ENCODE measurements at regions not wholly inside any gene's neighbourhood (a gene's known extent, or its start where the extent isn't known, plus 50 kb on each side); places are given as distances from the start of the nearest gene placed in this dataset.

GRCh38 chr9:108463932-108464606, 391.7 kb downstream of the ACTL7B start:
- no peak overlapping the region for H3K27ac ChIP-seq (ENCODE audit: low read depth, low read length)
- H3K4me3 ChIP-seq (ENCODE audit: low read depth in 1 of 2, low read length in 2 of 2), result no peak overlapping the region
- peaks cover 21% of the 10 kb centered on the region for H3K4me1 ChIP-seq (ENCODE audit: insufficient read depth, low read length)
- H3K9ac ChIP-seq (ENCODE audit: low read length), result no peak overlapping the region
- H3K9me3 ChIP-seq (ENCODE audit: low read length), result no peaks in the 10 kb centered on the region
- no peaks in the 10 kb centered on the region for H3K36me3 ChIP-seq (ENCODE audit: insufficient read depth, low read length)
- H3K27me3 ChIP-seq (ENCODE audit: control insufficient read depth in 1 of 2, insufficient read depth in 2 of 2, low read length in 2 of 2), result no peaks in the 10 kb centered on the region

- Histone ChIP-seq H3K36me3 (ENCODE audit: insufficient read depth, low read length) (no peaks in the 10 kb centered on the region), H3K4me1 (ENCODE audit: insufficient read depth, low read length) (no peaks in the 10 kb centered on the region), H3K9ac (ENCODE audit: low read length) (no peak overlapping the region), H3K4me3 (ENCODE audit: low read depth in 1 of 2, low read length in 2 of 2) (no peak overlapping the region), H3K9me3 (ENCODE audit: low read length) (no peaks in the 10 kb centered on the region), H3K27ac (ENCODE audit: low read depth, low read length) (no peak overlapping the region), H3K27me3 (ENCODE audit: control insufficient read depth in 1 of 2, insufficient read depth in 2 of 2, low read length in 2 of 2) (no peaks in the 10 kb centered on the region)
These were observed 398.9 kb downstream of the ACTL7B start for GRCh38 chr9:108456903-108457302.

- Histone ChIP-seq H3K4me3 (ENCODE audit: low read depth in 1 of 2, low read length in 2 of 2) (no peak overlapping the region), H3K27me3 (ENCODE audit: control insufficient read depth in 1 of 2, insufficient read depth in 2 of 2, low read length in 2 of 2) (no peaks in the 10 kb centered on the region), H3K9me3 (ENCODE audit: low read length) (no peaks in the 10 kb centered on the region), H3K9ac (ENCODE audit: low read length) (no peak overlapping the region), H3K36me3 (ENCODE audit: insufficient read depth, low read length) (no peaks in the 10 kb centered on the region), H3K27ac (ENCODE audit: low read depth, low read length) (no peak overlapping the region), H3K4me1 (ENCODE audit: insufficient read depth, low read length) (no peaks in the 10 kb centered on the region)
These were observed 410.2 kb downstream of the ACTL7B start for GRCh38 chr9:108445431-108446071.

GRCh38 chr9:108444400-108445358, 411.1 kb downstream of the ACTL7B start:
- H3K4me3 ChIP-seq (ENCODE audit: low read depth in 1 of 2, low read length in 2 of 2), result no peak overlapping the region
- H3K9ac ChIP-seq (ENCODE audit: low read length), result no peak overlapping the region
- no peaks in the 10 kb centered on the region for H3K27me3 ChIP-seq (ENCODE audit: control insufficient read depth in 1 of 2, insufficient read depth in 2 of 2, low read length in 2 of 2)
- H3K27ac ChIP-seq (ENCODE audit: low read depth, low read length), result no peak overlapping the region
- H3K9me3 ChIP-seq (ENCODE audit: low read length), result no peaks in the 10 kb centered on the region
- H3K36me3 ChIP-seq (ENCODE audit: insufficient read depth, low read length), result no peaks in the 10 kb centered on the region
- H3K4me1 ChIP-seq (ENCODE audit: insufficient read depth, low read length), result no peaks in the 10 kb centered on the region

- Histone ChIP-seq H3K27ac (ENCODE audit: low read depth, low read length) (no peak overlapping the region), H3K9ac (ENCODE audit: low read length) (no peak overlapping the region), H3K36me3 (ENCODE audit: insufficient read depth, low read length) (no peaks in the 10 kb centered on the region), H3K4me3 (ENCODE audit: low read depth in 1 of 2, low read length in 2 of 2) (no peak overlapping the region), H3K27me3 (ENCODE audit: control insufficient read depth in 1 of 2, insufficient read depth in 2 of 2, low read length in 2 of 2) (no peaks in the 10 kb centered on the region), H3K9me3 (ENCODE audit: low read length) (no peaks in the 10 kb centered on the region), H3K4me1 (ENCODE audit: insufficient read depth, low read length) (no peaks in the 10 kb centered on the region)
These were observed 412.0 kb downstream of the ACTL7B start for GRCh38 chr9:108443741-108444140.

GRCh38 chr9:108443019-108443633, 412.7 kb downstream of the ACTL7B start:
- Histone ChIP-seq H3K36me3 (ENCODE audit: insufficient read depth, low read length) (no peaks in the 10 kb centered on the region), H3K4me3 (ENCODE audit: low read depth in 1 of 2, low read length in 2 of 2) (no peak overlapping the region), H3K27me3 (ENCODE audit: control insufficient read depth in 1 of 2, insufficient read depth in 2 of 2, low read length in 2 of 2) (no peaks in the 10 kb centered on the region), H3K4me1 (ENCODE audit: insufficient read depth, low read length) (no peaks in the 10 kb centered on the region), H3K27ac (ENCODE audit: low read depth, low read length) (no peak overlapping the region), H3K9me3 (ENCODE audit: low read length) (no peaks in the 10 kb centered on the region), H3K9ac (ENCODE audit: low read length) (no peak overlapping the region)

- no peaks in the 10 kb centered on the region for H3K36me3 ChIP-seq (ENCODE audit: insufficient read depth, low read length)
- no peaks in the 10 kb centered on the region for H3K27me3 ChIP-seq (ENCODE audit: control insufficient read depth in 1 of 2, insufficient read depth in 2 of 2, low read length in 2 of 2)
- H3K9ac ChIP-seq (ENCODE audit: low read length), result no peak overlapping the region
- H3K4me1 ChIP-seq (ENCODE audit: insufficient read depth, low read length), result no peaks in the 10 kb centered on the region
- H3K27ac ChIP-seq (ENCODE audit: low read depth, low read length), result no peak overlapping the region
- H3K9me3 ChIP-seq (ENCODE audit: low read length), result no peaks in the 10 kb centered on the region
- no peak overlapping the region for H3K4me3 ChIP-seq (ENCODE audit: low read depth in 1 of 2, low read length in 2 of 2)
These were observed 413.2 kb downstream of the ACTL7B start for GRCh38 chr9:108442627-108443018.

- Histone ChIP-seq H3K27me3 (ENCODE audit: control insufficient read depth in 1 of 2, insufficient read depth in 2 of 2, low read length in 2 of 2) (no peaks in the 10 kb centered on the region), H3K27ac (ENCODE audit: low read depth, low read length) (no peak overlapping the region), H3K4me1 (ENCODE audit: insufficient read depth, low read length) (no peaks in the 10 kb centered on the region), H3K9ac (ENCODE audit: low read length) (no peak overlapping the region), H3K4me3 (ENCODE audit: low read depth in 1 of 2, low read length in 2 of 2) (no peak overlapping the region), H3K36me3 (ENCODE audit: insufficient read depth, low read length) (no peaks in the 10 kb centered on the region), H3K9me3 (ENCODE audit: low read length) (no peaks in the 10 kb centered on the region)
These were observed 414.1 kb downstream of the ACTL7B start for GRCh38 chr9:108441726-108442125.

GRCh38 chr9:108441251-108441650, 414.5 kb downstream of the ACTL7B start:
- H3K27ac ChIP-seq (ENCODE audit: low read depth, low read length), result no peak overlapping the region

GRCh38 chr9:108439947-108440346, 415.8 kb downstream of the ACTL7B start:
- no peak overlapping the region for H3K4me3 ChIP-seq (ENCODE audit: low read depth in 1 of 2, low read length in 2 of 2)
- no peak overlapping the region for H3K27ac ChIP-seq (ENCODE audit: low read depth, low read length)
- H3K4me1 ChIP-seq (ENCODE audit: insufficient read depth, low read length), result no peaks in the 10 kb centered on the region
- H3K9me3 ChIP-seq (ENCODE audit: low read length), result no peaks in the 10 kb centered on the region
- no peaks in the 10 kb centered on the region for H3K36me3 ChIP-seq (ENCODE audit: insufficient read depth, low read length)
- no peak overlapping the region for H3K9ac ChIP-seq (ENCODE audit: low read length)
- H3K27me3 ChIP-seq (ENCODE audit: control insufficient read depth in 1 of 2, insufficient read depth in 2 of 2, low read length in 2 of 2), result no peaks in the 10 kb centered on the region

More at GRCh38 chr9:108441251-108441650, 414.5 kb downstream of the ACTL7B start:
- Histone ChIP-seq H3K4me3 (ENCODE audit: low read depth in 1 of 2, low read length in 2 of 2) (no peak overlapping the region), H3K36me3 (ENCODE audit: insufficient read depth, low read length) (no peaks in the 10 kb centered on the region), H3K9me3 (ENCODE audit: low read length) (no peaks in the 10 kb centered on the region), H3K4me1 (ENCODE audit: insufficient read depth, low read length) (no peaks in the 10 kb centered on the region), H3K9ac (ENCODE audit: low read length) (no peak overlapping the region), H3K27me3 (ENCODE audit: control insufficient read depth in 1 of 2, insufficient read depth in 2 of 2, low read length in 2 of 2) (no peaks in the 10 kb centered on the region)

- H3K4me3 ChIP-seq (ENCODE audit: low read depth in 1 of 2, low read length in 2 of 2), result no peak overlapping the region
- H3K4me1 ChIP-seq (ENCODE audit: insufficient read depth, low read length), result no peaks in the 10 kb centered on the region
- H3K9me3 ChIP-seq (ENCODE audit: low read length), result no peaks in the 10 kb centered on the region
- no peaks in the 10 kb centered on the region for H3K27me3 ChIP-seq (ENCODE audit: control insufficient read depth in 1 of 2, insufficient read depth in 2 of 2, low read length in 2 of 2)
- H3K9ac ChIP-seq (ENCODE audit: low read length), result no peak overlapping the region
- no peak overlapping the region for H3K27ac ChIP-seq (ENCODE audit: low read depth, low read length)
- no peaks in the 10 kb centered on the region for H3K36me3 ChIP-seq (ENCODE audit: insufficient read depth, low read length)
These were observed 418.1 kb downstream of the ACTL7B start for GRCh38 chr9:108437656-108438055.

All from muscle layer of colon (tissue), 2 donors.